Body of pancreas (tissue), 4 donors: ENCODE measurements at regions not wholly inside any gene's neighbourhood (a gene's known extent, or its start where the extent isn't known, plus 50 kb on each side); places are given as distances from the start of the nearest gene placed in this dataset.

ENCODE experiments used
- ATAC-seq: fragments of 150-250 bp; one replicate; pipeline ENCODE4 v1.9.1; 2016
- DNase-seq, 4 donors: peaks; one replicate each; pipeline ENCODE4 v3.0.0-alpha.2; 2019
- H3K27ac ChIP-seq, 4 donors: fragments of 200-600 bp; sonication (generic); 1 replicate in 3 of 4; 2 replicates in 1 of 4; pipeline versions ENCODE4 v1.5.1 to v1.6.1; 2016 to 2019; ENCODE audit warnings: mild to moderate bottlenecking in 1 of 4, mixed read lengths in 1 of 4, moderate library complexity in 1 of 4
- H3K27me3 ChIP-seq, 2 donors: fragments of 200-600 bp; sonication (generic); one replicate each; pipeline ENCODE4 v1.6.0; 2016; ENCODE audit warnings: mild to moderate bottlenecking in 1 of 2
- H3K36me3 ChIP-seq, 2 donors: fragments of 200-600 bp; sonication (generic); replicated peaks in 1 of 2; 2 replicates each; pipeline ENCODE4 v1.5.1; 2016; ENCODE audit warnings: low read depth in 2 of 2; ENCODE audit not compliant: insufficient read depth in 1 of 2
- H3K4me1 ChIP-seq: fragments of 200-600 bp; sonication (generic); one replicate; pipeline ENCODE4 v1.6.0; 2016
- H3K4me3 ChIP-seq, 2 donors: fragments of 200-600 bp; sonication (generic); 1 replicate in 1 of 2; 2 replicates in 1 of 2; pipeline ENCODE4 v1.5.1; 2016 to 2019
- H3K9me3 ChIP-seq, 3 donors: fragments of 200-600 bp; sonication (generic); 1 replicate in 2 of 3; 2 replicates in 1 of 3; pipeline ENCODE4 v1.5.1; 2016
- CTCF ChIP-seq, 7 experiments: fragments of 450-650 bp in 4 of 7; fragments of 200-600 bp in 3 of 7; sonication (generic) in 3 of 7; IDR thresholded peaks; one replicate each; pipeline ENCODE4 v1.5.1; 2016 to 2019; ENCODE audit warnings: antibody characterized with exemption in 7 of 7
- POLR2A ChIP-seq, 3 donors: fragments of 450-650 bp; IDR thresholded peaks; one replicate each; pipeline ENCODE4 v1.6.1; 2016; ENCODE audit warnings: antibody characterized with exemption in 3 of 3, mild to moderate bottlenecking in 2 of 3
- WGBS, 2 donors: methylation state at CpG; one replicate each; pipeline ENCODE4 v1.1.5; 2017; 5-methylcytosine and 5-hydroxymethylcytosine counted together
- intact Hi-C: fragments of 100-400 bp; cut with DNase I; formaldehyde crosslinking; loops from one replicate; pipeline ENCODE4 v1.15.1; 2023

- Histone ChIP-seq H3K27me3 (peaks cover 0 to 4% of the 10 kb centered on the region in 2 donors), H3K4me3 (no peak overlapping the region), H3K36me3 (no peaks in the 10 kb centered on the region), H3K27ac (no peak overlapping the region), H3K9me3 (no peaks in the 10 kb centered on the region), H3K4me1 (no peaks in the 10 kb centered on the region)
- ATAC-seq (no peak), DNase-seq (no peak)
- intact Hi-C loops = no loop called here
- no peak for TF ChIP-seq CTCF (IDR thresholded peaks at IDR 0.05)
- TF ChIP-seq POLR2A (IDR thresholded peaks at IDR 0.05) = no peak
These were observed 101.8 kb downstream of the CAND1 start for GRCh38 chr12:67370979-67371378.

GRCh38 chr12:67377021-67377420, 107.9 kb downstream of the CAND1 start:
- no peaks in the 10 kb centered on the region for H3K36me3 ChIP-seq
- DNase-seq (no peak), ATAC-seq (no peak)
- no peaks in the 10 kb centered on the region for H3K9me3 ChIP-seq
- no peak overlapping the region for H3K4me3 ChIP-seq
- no peaks in the 10 kb centered on the region for H3K4me1 ChIP-seq
- peaks cover 0 to 4% of the 10 kb centered on the region in 2 donors for H3K27me3 ChIP-seq
- H3K27ac ChIP-seq = no peak overlapping the region
- TF ChIP-seq POLR2A (IDR thresholded peaks at IDR 0.05) (no peak), CTCF (IDR thresholded peaks at IDR 0.05) (no peak)
- WGBS, 2 donors = 90% methylated on average over 4 of the region's 4 CpGs
- intact Hi-C loops = no loop called here

- Histone ChIP-seq H3K36me3 (no peaks in the 10 kb centered on the region), H3K4me1 (no peaks in the 10 kb centered on the region), H3K27ac (no peak overlapping the region), H3K9me3 (no peaks in the 10 kb centered on the region), H3K4me3 (no peak overlapping the region), H3K27me3 (peaks cover 0 to 4% of the 10 kb centered on the region in 2 donors)
- TF ChIP-seq POLR2A (IDR thresholded peaks at IDR 0.05) = no peak
- no peak for TF ChIP-seq CTCF (IDR thresholded peaks at IDR 0.05)
- 90 to 93% methylated on average over 4 of the region's 4 CpGs for WGBS, 2 donors
- DNase-seq = no peak
- intact Hi-C loops = no loop called here
- no peak for ATAC-seq
These were observed 108.4 kb downstream of the CAND1 start for GRCh38 chr12:67377541-67377940.

GRCh38 chr12:67382241-67382871, 113.2 kb downstream of the CAND1 start:
- no peak for ATAC-seq
- Histone ChIP-seq H3K27ac (no peak overlapping the region), H3K4me3 (no peak overlapping the region), H3K4me1 (no peaks in the 10 kb centered on the region), H3K9me3 (no peaks in the 10 kb centered on the region), H3K36me3 (no peaks in the 10 kb centered on the region), H3K27me3 (no peaks in the 10 kb centered on the region)
- TF ChIP-seq CTCF (IDR thresholded peaks at IDR 0.05) (no peak), POLR2A (IDR thresholded peaks at IDR 0.05) (no peak)
- DNase-seq = no peak
- 69 to 71% methylated on average over 4 of the region's 4 CpGs for WGBS, 2 donors
- intact Hi-C loops = no loop called here

GRCh38 chr12:67386869-67387565, 117.9 kb downstream of the CAND1 start:
- 72 to 80% methylated on average over 4 of the region's 4 CpGs for WGBS, 2 donors
- intact Hi-C loops = no loop called here
- Histone ChIP-seq H3K4me3 (no peak overlapping the region), H3K27ac (no peak overlapping the region), H3K9me3 (no peaks in the 10 kb centered on the region), H3K4me1 (no peaks in the 10 kb centered on the region), H3K36me3 (no peaks in the 10 kb centered on the region), H3K27me3 (no peaks in the 10 kb centered on the region)
- DNase-seq (no peak), ATAC-seq (no peak)
- TF ChIP-seq POLR2A (IDR thresholded peaks at IDR 0.05) (no peak), CTCF (IDR thresholded peaks at IDR 0.05) (no peak)
